Neural cell (in vitro differentiated cells): ENCODE measurements at regions not wholly inside any gene's neighbourhood (a gene's known extent, or its start where the extent isn't known, plus 50 kb on each side); places are given as distances from the start of the nearest gene placed in this dataset.

ENCODE experiments used
- H2AFZ ChIP-seq: fragments of 200-600, 300-800 bp; sonication (generic), shearing (Covaris generic); 2 replicates; pipeline ENCODE4 v1.6.0; 2014; ENCODE audit warnings: low read depth, mild to moderate bottlenecking, antibody characterized with exemption, low read length, moderate library complexity
- H3F3A ChIP-seq: fragments of 200-600 bp; shearing (Covaris generic); 2 replicates; pipeline ENCODE4 v1.6.1; 2016; ENCODE audit warnings: mild to moderate bottlenecking, moderate library complexity, mixed read lengths, antibody characterized with exemption, low read length; ENCODE audit not compliant: insufficient read depth, poor library complexity, severe bottlenecking
- H3K27ac ChIP-seq: fragments of 200-600, 300-800 bp; sonication (generic), shearing (Covaris generic); 2 replicates; pipeline ENCODE4 v1.5.1; 2014; ENCODE audit warnings: mild to moderate bottlenecking, low read length, moderate library complexity
- H3K27me3 ChIP-seq: fragments of 300-800, 200-600 bp; sonication (generic), shearing (Covaris generic); 2 replicates; pipeline ENCODE4 v1.6.0; 2014; ENCODE audit warnings: mild to moderate bottlenecking, low read depth, low read length, moderate library complexity; ENCODE audit not compliant: insufficient read depth
- H3K36me3 ChIP-seq: fragments of 300-800, 200-600 bp; sonication (generic), shearing (Covaris generic); 2 replicates; pipeline ENCODE4 v1.5.1; 2014; ENCODE audit warnings: mild to moderate bottlenecking, antibody characterized with exemption, low read length, moderate library complexity; ENCODE audit not compliant: insufficient read depth
- H3K4me2 ChIP-seq: fragments of 300-800, 200-600 bp; sonication (generic), shearing (Covaris generic); 2 replicates; pipeline ENCODE4 v1.6.0; 2014; ENCODE audit warnings: mild to moderate bottlenecking, low read length
- H3K4me3 ChIP-seq: fragments of 300-800, 200-600 bp; sonication (generic), shearing (Covaris generic); 2 replicates; pipeline ENCODE4 v1.5.1; 2014; ENCODE audit warnings: mild to moderate bottlenecking, low read length, moderate library complexity
- H3K79me2 ChIP-seq: fragments of 200-600 bp; shearing (Covaris generic); replicated peaks from 2 replicates; pipeline ENCODE4 v1.6.0; 2014; ENCODE audit warnings: mild to moderate bottlenecking, low read length, moderate library complexity; ENCODE audit not compliant: insufficient read depth
- H3K9ac ChIP-seq: fragments of 300-800, 200-600 bp; sonication (generic), shearing (Covaris generic); 2 replicates; pipeline ENCODE4 v1.6.1; 2016; ENCODE audit warnings: mild to moderate bottlenecking, low read length, mixed read lengths
- H3K9me2 ChIP-seq: fragments of 200-600 bp; shearing (Covaris generic); 2 replicates; pipeline ENCODE4 v1.6.1; 2016; ENCODE audit warnings: mild to moderate bottlenecking, low read length, mixed read lengths; ENCODE audit not compliant: insufficient read depth
- H3K9me3 ChIP-seq: fragments of 200-600, 300-800 bp; sonication (generic), shearing (Covaris generic); 2 replicates; pipeline ENCODE4 v1.6.1; 2016; ENCODE audit warnings: mild to moderate bottlenecking, mixed run types, low read length, moderate library complexity, mixed read lengths
- H4K20me1 ChIP-seq: fragments of 200-600 bp; shearing (Covaris generic); 2 replicates; pipeline ENCODE4 v1.6.1; 2016; ENCODE audit warnings: mild to moderate bottlenecking, mixed run types; ENCODE audit not compliant: insufficient read depth
- CTCF ChIP-seq: fragments of 450-650 bp; IDR thresholded peaks from 2 replicates; pipeline ENCODE4 v1.5.1; 2014; ENCODE audit warnings: antibody characterized with exemption, mild to moderate bottlenecking, moderate library complexity; ENCODE audit not compliant: poor library complexity, severe bottlenecking
- EP300 ChIP-seq: fragments of 450-650 bp; conservative IDR thresholded peaks from 2 replicates; pipeline ENCODE4 v1.6.1; 2014; ENCODE audit warnings: antibody characterized with exemption, mild to moderate bottlenecking, moderate library complexity; ENCODE audit not compliant: poor library complexity, severe bottlenecking
- EZH2 ChIP-seq: fragments of 200-600, 300-800 bp; shearing (Covaris generic), sonication (generic); IDR thresholded peaks from 2 replicates; pipeline ENCODE4 v1.6.1; 2014; ENCODE audit warnings: antibody characterized with exemption, low read length, borderline replicate concordance, mild to moderate bottlenecking; ENCODE audit not compliant: insufficient read depth, poor library complexity, severe bottlenecking
- MXI1 ChIP-seq: fragments of 450-650 bp; conservative IDR thresholded peaks from 2 replicates; pipeline ENCODE4 v1.6.1; 2014; ENCODE audit warnings: antibody characterized with exemption, mild to moderate bottlenecking; ENCODE audit not compliant: poor library complexity, severe bottlenecking
- POLR2AphosphoS5 ChIP-seq: IDR thresholded peaks from 2 replicates; pipeline ENCODE4 v1.6.1; 2012
- RAD21 ChIP-seq: fragments of 450-650 bp; conservative IDR thresholded peaks from 2 replicates; pipeline ENCODE4 v1.6.1; 2014; ENCODE audit warnings: antibody characterized with exemption, mild to moderate bottlenecking, moderate library complexity
- REST ChIP-seq: IDR thresholded peaks from 2 replicates; pipeline ENCODE4 v1.6.1; 2012; ENCODE audit warnings: borderline replicate concordance
- SMC3 ChIP-seq: fragments of 450-650 bp; conservative IDR thresholded peaks from 2 replicates; pipeline ENCODE4 v1.6.1; 2014; ENCODE audit warnings: antibody characterized with exemption, mild to moderate bottlenecking, moderate library complexity; ENCODE audit not compliant: poor library complexity
- TAF1 ChIP-seq: IDR thresholded peaks from 2 replicates; pipeline ENCODE4 v1.6.1; 2012; ENCODE audit warnings: low read depth

- H3K27me3 ChIP-seq, result no peaks in the 10 kb centered on the region
- H3K9me2 ChIP-seq, result no peaks in the 10 kb centered on the region
- H3K79me2 ChIP-seq, result no peaks in the 10 kb centered on the region
- no peaks in the 10 kb centered on the region for H3K36me3 ChIP-seq
- no peak overlapping the region for H3K4me2 ChIP-seq
- no peak for TF ChIP-seq REST
- no peak for TF ChIP-seq SMC3
- no peak for TF ChIP-seq POLR2AphosphoS5
- TF ChIP-seq EZH2, result no peak
- no peak for TF ChIP-seq TAF1
- TF ChIP-seq RAD21, result no peak
- TF ChIP-seq EP300, result no peak
- no peak for TF ChIP-seq MXI1
- no peak for TF ChIP-seq CTCF
- no peak overlapping the region for H3K4me3 ChIP-seq
- no peaks in the 10 kb centered on the region for H3K9me3 ChIP-seq
- H3F3A ChIP-seq, result no peaks in the 10 kb centered on the region
- no peak overlapping the region for H3K27ac ChIP-seq
- H4K20me1 ChIP-seq, result no peaks in the 10 kb centered on the region
- H3K9ac ChIP-seq, result no peak overlapping the region
- H2AFZ ChIP-seq, result no peak overlapping the region
Observed at GRCh38 chrX:99078301-99078700, 1331.8 kb downstream of the PCDH19 start.

- TF ChIP-seq REST, result no peak
- TF ChIP-seq EP300, result no peak
- TF ChIP-seq EZH2, result no peak
- TF ChIP-seq POLR2AphosphoS5, result no peak
- TF ChIP-seq RAD21, result no peak
- TF ChIP-seq TAF1, result no peak
- H2AFZ ChIP-seq, result no peak overlapping the region
- H3K4me2 ChIP-seq, result no peak overlapping the region
- H3K9ac ChIP-seq, result no peak overlapping the region
- H3K27ac ChIP-seq, result no peak overlapping the region
- H3K9me2 ChIP-seq, result no peaks in the 10 kb centered on the region
- H3K4me3 ChIP-seq, result no peak overlapping the region
- no peaks in the 10 kb centered on the region for H4K20me1 ChIP-seq
- H3K79me2 ChIP-seq, result no peaks in the 10 kb centered on the region
- no peaks in the 10 kb centered on the region for H3K9me3 ChIP-seq
- no peaks in the 10 kb centered on the region for H3K36me3 ChIP-seq
- no peaks in the 10 kb centered on the region for H3K27me3 ChIP-seq
- H3F3A ChIP-seq, result no peaks in the 10 kb centered on the region
Observed at GRCh38 chrX:99077099-99077498, 1333.0 kb downstream of the PCDH19 start.
